Astrocyte (in vitro differentiated cells and primary cell): ENCODE measurements at regions not wholly inside any gene's neighbourhood (a gene's known extent, or its start where the extent isn't known, plus 50 kb on each side); places are given as distances from the start of the nearest gene placed in this dataset.

Experiments used
- DNase-seq: peaks from one replicate; pipeline ENCODE4 v3.0.0-alpha.2; 2010; ENCODE audit warnings: low read depth
- FAIRE-seq: peaks from 2 replicates; lab custom pipeline; 2011; peaks lifted over from hg19 to GRCh38; lab: Jason Lieb, UNC
- H2AFZ ChIP-seq: 2 replicates; pipeline ENCODE4 v1.6.0; 2012; ENCODE audit warnings: low read depth, low read length, inconsistent platforms
- H3K27ac ChIP-seq: 2 replicates; pipeline ENCODE4 v1.5.1; 2011; ENCODE audit warnings: low read depth, low read length, inconsistent platforms
- H3K27me3 ChIP-seq: 2 replicates; pipeline ENCODE4 v1.6.0; 2011; ENCODE audit warnings: low read length, inconsistent platforms; ENCODE audit not compliant: insufficient read depth
- H3K36me3 ChIP-seq: 2 replicates; pipeline ENCODE4 v1.5.1; 2011; ENCODE audit warnings: low read length, inconsistent platforms; ENCODE audit not compliant: insufficient read depth
- H3K4me1 ChIP-seq: 2 replicates; pipeline ENCODE4 v1.5.1; 2011; ENCODE audit warnings: low read length, inconsistent platforms; ENCODE audit not compliant: insufficient read depth
- H3K4me2 ChIP-seq: 2 replicates; pipeline ENCODE4 v1.6.0; 2012; ENCODE audit warnings: low read length, inconsistent platforms
- H3K4me3 ChIP-seq: 2 replicates; pipeline ENCODE4 v1.5.1; 2011; ENCODE audit warnings: low read depth, mild to moderate bottlenecking, low read length, inconsistent platforms; ENCODE audit not compliant: insufficient read depth
- H3K79me2 ChIP-seq: 2 replicates; pipeline ENCODE4 v1.6.0; 2012; ENCODE audit warnings: mild to moderate bottlenecking, low read length, inconsistent platforms; ENCODE audit not compliant: insufficient read depth
- H3K9ac ChIP-seq: 2 replicates; pipeline ENCODE4 v1.6.0; 2012; ENCODE audit warnings: mild to moderate bottlenecking, low read length, inconsistent platforms
- H3K9me3 ChIP-seq: 2 replicates; pipeline ENCODE4 v1.5.1; 2012; ENCODE audit warnings: low read depth, mild to moderate bottlenecking, low read length, inconsistent platforms; ENCODE audit not compliant: insufficient read depth
- H4K20me1 ChIP-seq: 2 replicates; pipeline ENCODE4 v1.6.0; 2012; ENCODE audit warnings: low read length, inconsistent platforms; ENCODE audit not compliant: insufficient read depth
- H3K27ac Mint-ChIP-seq: one replicate; pipeline ENCODE4 v1.8.0; 2021; ENCODE audit warnings: mild to moderate bottlenecking, mixed read lengths; ENCODE audit not compliant: unreplicated experiment
- H3K27me3 Mint-ChIP-seq: one replicate; pipeline ENCODE4 v1.8.0; 2021; ENCODE audit warnings: low read depth, mixed read lengths; ENCODE audit not compliant: unreplicated experiment
- H3K36me3 Mint-ChIP-seq: one replicate; pipeline ENCODE4 v1.8.0; 2021; ENCODE audit warnings: low read depth, mixed read lengths; ENCODE audit not compliant: unreplicated experiment
- H3K4me1 Mint-ChIP-seq: one replicate; pipeline ENCODE4 v1.8.0; 2021; ENCODE audit warnings: low read depth, mixed read lengths; ENCODE audit not compliant: unreplicated experiment
- H3K4me3 Mint-ChIP-seq: one replicate; pipeline ENCODE4 v1.8.0; 2021; ENCODE audit warnings: mild to moderate bottlenecking, moderate library complexity, mixed read lengths; ENCODE audit not compliant: unreplicated experiment
- H3K9me3 Mint-ChIP-seq: one replicate; pipeline ENCODE4 v1.8.0; 2021; ENCODE audit warnings: mild to moderate bottlenecking, mixed read lengths; ENCODE audit not compliant: unreplicated experiment
- EZH2 ChIP-seq: IDR thresholded peaks from 2 replicates; pipeline ENCODE4 v1.6.1; 2012; ENCODE audit warnings: mild to moderate bottlenecking, low read length, inconsistent platforms; ENCODE audit not compliant: insufficient read depth
- TF ChIP-seq, protein P1 (sequence below): IDR thresholded peaks from 2 replicates; pipeline ENCODE4 v1.5.1; 2011; ENCODE audit warnings: low read depth, mild to moderate bottlenecking, inconsistent platforms, low read length, moderate library complexity; ENCODE audit not compliant: insufficient read depth

DNA sequence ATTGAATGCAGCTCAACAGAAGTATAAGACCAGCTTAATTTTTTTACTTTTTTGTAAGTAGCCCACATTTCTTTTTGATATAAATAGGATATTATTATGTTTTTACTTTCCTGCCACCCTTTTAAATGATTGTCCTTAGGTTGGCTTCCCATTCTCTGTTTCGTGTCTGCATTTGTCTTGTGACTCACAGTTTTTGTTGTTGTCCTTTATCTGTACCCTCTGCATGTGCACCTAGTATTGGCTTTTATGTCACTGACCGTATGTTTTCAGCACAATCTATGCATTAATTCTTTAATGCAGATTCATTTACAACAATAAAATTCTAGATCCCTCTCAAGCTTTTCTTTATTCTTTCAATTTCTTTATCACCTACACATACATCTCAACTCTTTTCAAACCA, 474.2 kb upstream of the FANCL start:
- TF ChIP-seq EZH2: no peak
- TF ChIP-seq, protein P1, sequence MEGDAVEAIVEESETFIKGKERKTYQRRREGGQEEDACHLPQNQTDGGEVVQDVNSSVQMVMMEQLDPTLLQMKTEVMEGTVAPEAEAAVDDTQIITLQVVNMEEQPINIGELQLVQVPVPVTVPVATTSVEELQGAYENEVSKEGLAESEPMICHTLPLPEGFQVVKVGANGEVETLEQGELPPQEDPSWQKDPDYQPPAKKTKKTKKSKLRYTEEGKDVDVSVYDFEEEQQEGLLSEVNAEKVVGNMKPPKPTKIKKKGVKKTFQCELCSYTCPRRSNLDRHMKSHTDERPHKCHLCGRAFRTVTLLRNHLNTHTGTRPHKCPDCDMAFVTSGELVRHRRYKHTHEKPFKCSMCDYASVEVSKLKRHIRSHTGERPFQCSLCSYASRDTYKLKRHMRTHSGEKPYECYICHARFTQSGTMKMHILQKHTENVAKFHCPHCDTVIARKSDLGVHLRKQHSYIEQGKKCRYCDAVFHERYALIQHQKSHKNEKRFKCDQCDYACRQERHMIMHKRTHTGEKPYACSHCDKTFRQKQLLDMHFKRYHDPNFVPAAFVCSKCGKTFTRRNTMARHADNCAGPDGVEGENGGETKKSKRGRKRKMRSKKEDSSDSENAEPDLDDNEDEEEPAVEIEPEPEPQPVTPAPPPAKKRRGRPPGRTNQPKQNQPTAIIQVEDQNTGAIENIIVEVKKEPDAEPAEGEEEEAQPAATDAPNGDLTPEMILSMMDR: no peak
- no peaks in the 10 kb centered on the region for H3K9me3 Mint-ChIP-seq

DNA sequence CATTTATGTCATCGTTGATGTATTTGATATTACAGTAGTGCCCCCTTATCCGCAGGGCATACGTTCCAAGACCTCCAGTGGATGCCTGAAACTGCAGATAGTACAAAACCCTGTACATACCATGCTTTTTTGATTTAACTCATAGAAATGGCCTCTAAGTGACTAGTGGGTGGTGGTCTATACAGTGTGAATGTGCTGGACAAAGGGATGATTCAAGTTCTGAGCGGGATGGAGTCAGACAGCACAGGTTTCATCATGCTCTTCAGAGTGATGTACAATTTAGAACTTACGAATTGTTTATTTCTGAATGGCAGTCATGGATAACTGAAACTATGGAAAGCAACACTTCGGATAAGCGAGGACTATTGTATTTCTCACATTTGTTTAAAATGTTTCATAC, 473.1 kb upstream of the FANCL start:
- Mint-ChIP-seq H3K36me3 (no peaks in the 10 kb centered on the region), H3K27me3 (no peaks in the 10 kb centered on the region)

More for the DNA sequence above, 474.2 kb upstream of the FANCL start:
- H3K36me3 ChIP-seq: no peaks in the 10 kb centered on the region
- no peak overlapping the region for H3K4me2 ChIP-seq
- H3K4me3 ChIP-seq: no peak overlapping the region
- Mint-ChIP-seq H3K4me3 (no peak overlapping the region), H3K4me1 (no peaks in the 10 kb centered on the region), H3K36me3 (no peaks in the 10 kb centered on the region), H3K27ac (no peak overlapping the region), H3K27me3 (no peaks in the 10 kb centered on the region)
- H4K20me1 ChIP-seq: no peaks in the 10 kb centered on the region
- no peak for FAIRE-seq
- no peaks in the 10 kb centered on the region for H3K9me3 ChIP-seq
- no peaks in the 10 kb centered on the region for H3K27me3 ChIP-seq
- H3K4me1 ChIP-seq: no peaks in the 10 kb centered on the region
- no peaks in the 10 kb centered on the region for H3K79me2 ChIP-seq
- no peak for DNase-seq
- no peak overlapping the region for H3K9ac ChIP-seq
- no peak overlapping the region for H3K27ac ChIP-seq
- H2AFZ ChIP-seq: no peak overlapping the region

DNA sequence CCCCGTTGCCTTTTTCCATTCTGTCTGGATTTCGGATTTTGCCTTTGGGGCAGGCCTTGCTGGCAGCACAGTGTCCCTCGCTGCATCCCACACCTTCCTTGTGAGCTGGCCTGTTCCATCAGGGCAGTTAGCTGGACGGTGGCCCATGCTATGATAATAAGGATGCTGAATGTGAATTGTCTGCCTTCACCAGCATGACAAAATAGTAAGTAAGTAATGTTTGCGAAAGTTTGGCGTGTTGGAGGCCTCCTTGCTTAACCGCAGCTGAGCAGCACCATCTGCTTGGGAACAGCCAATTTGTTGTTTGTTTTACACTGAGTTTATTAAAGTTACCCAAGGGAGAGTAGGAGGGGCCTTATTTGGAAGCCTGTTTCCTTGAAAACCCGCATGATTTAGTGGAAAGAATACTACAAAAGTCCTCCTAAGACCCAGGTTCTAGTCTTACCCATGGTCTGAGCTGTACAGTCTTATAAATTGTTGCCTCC, 469.7 kb upstream of the FANCL start:
- FAIRE-seq (no peak), DNase-seq (no peak)
- Histone ChIP-seq H3K4me1 (no peaks in the 10 kb centered on the region), H3K27ac (no peak overlapping the region), H3K36me3 (no peaks in the 10 kb centered on the region), H4K20me1 (no peaks in the 10 kb centered on the region), H3K79me2 (no peaks in the 10 kb centered on the region), H3K4me3 (no peak overlapping the region), H3K9ac (no peak overlapping the region), H3K9me3 (no peaks in the 10 kb centered on the region), H3K4me2 (no peak overlapping the region), H3K27me3 (no peaks in the 10 kb centered on the region), H2AFZ (no peak overlapping the region)
- H3K27ac Mint-ChIP-seq: no peak overlapping the region
- no peak overlapping the region for H3K4me3 Mint-ChIP-seq
- H3K36me3 Mint-ChIP-seq: no peaks in the 10 kb centered on the region
- H3K27me3 Mint-ChIP-seq: no peaks in the 10 kb centered on the region
- H3K9me3 Mint-ChIP-seq: no peaks in the 10 kb centered on the region
- H3K4me1 Mint-ChIP-seq: no peaks in the 10 kb centered on the region
- TF ChIP-seq, protein P1: no peak
- no peak for TF ChIP-seq EZH2

More for the DNA sequence above, 473.1 kb upstream of the FANCL start:
- H3K79me2 ChIP-seq: no peaks in the 10 kb centered on the region
- DNase-seq (no peak), FAIRE-seq (no peak)
- Mint-ChIP-seq H3K4me3 (no peak overlapping the region), H3K9me3 (no peaks in the 10 kb centered on the region), H3K27ac (no peak overlapping the region), H3K4me1 (no peaks in the 10 kb centered on the region)
- no peaks in the 10 kb centered on the region for H3K27me3 ChIP-seq
- no peaks in the 10 kb centered on the region for H3K36me3 ChIP-seq
- no peak overlapping the region for H3K27ac ChIP-seq
- H3K4me2 ChIP-seq: no peak overlapping the region
- no peaks in the 10 kb centered on the region for H3K9me3 ChIP-seq
- H3K4me3 ChIP-seq: no peak overlapping the region
- H3K9ac ChIP-seq: no peak overlapping the region
- H3K4me1 ChIP-seq: no peaks in the 10 kb centered on the region
- H4K20me1 ChIP-seq: no peaks in the 10 kb centered on the region
- no peak overlapping the region for H2AFZ ChIP-seq
- TF ChIP-seq, protein P1: no peak
